ENCODE measurements at regions not wholly inside any gene's neighbourhood (a gene's known extent, or its start where the extent isn't known, plus 50 kb on each side); places are given as distances from the start of the nearest gene placed in this dataset.

DNA sequence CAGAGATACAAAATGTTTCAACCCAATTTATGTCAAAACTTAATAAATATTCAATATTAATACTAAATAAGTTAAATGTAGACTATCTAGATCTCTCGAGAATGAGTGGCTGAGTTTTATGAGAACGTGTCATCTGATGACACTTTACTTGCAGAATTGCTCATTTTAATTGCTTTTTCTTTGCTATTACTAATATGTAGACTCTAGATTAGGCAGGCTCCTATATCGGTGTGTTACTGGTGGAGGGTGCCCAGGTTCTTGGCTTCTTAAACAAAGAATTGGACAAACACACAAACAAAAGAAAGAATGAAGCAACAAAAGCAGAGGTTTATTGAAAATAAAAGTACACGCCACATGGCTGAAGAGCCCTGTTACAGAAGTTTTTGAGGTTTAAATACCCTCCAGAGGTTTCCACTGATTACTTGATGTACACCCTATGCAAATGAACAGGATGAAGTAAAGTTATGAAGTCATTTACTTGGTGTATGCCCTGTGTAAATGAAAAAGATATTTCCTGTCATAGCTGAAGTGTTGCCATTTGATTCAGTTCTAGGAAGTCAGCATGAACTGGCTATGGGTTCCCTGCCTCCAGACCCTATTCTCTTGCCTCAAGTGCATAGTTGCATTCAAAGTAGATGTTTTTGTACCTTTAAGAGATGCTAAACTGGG lies 122.9 kb upstream of the ITGA4 start:
- ChIA-PET POLR2A (no interaction called here), CTCF (no interaction called here), RAD21 (ENCODE audit: low non-redundant PET in 1 of 2, low total read pairs in 2 of 2, uncharacterized antibody in 2 of 2, unreplicated experiment in 2 of 2) (no interaction called here)
- Histone ChIP-seq H4K20me1 (ENCODE audit: insufficient read depth) (no peaks in the 10 kb centered on the region), H2AFZ (ENCODE audit: low read depth, low read length, poor library complexity, severe bottlenecking) (no peak overlapping the region), H3K4me2 (ENCODE audit: low read length) (no peak overlapping the region), H3K9me2 (ENCODE audit: insufficient read depth) (no peaks in the 10 kb centered on the region), H3K36me3 (ENCODE audit: control insufficient read depth in 1 of 2, insufficient read depth in 2 of 2, low read length in 2 of 2) (no peaks in the 10 kb centered on the region), H3K27me3 (ENCODE audit: insufficient read depth, low read length) (no peaks in the 10 kb centered on the region), H3K79me2 (ENCODE audit: insufficient read depth, low read length) (no peaks in the 10 kb centered on the region), H3K9me3 (ENCODE audit: control insufficient read depth in 1 of 2, insufficient read depth in 1 of 2, low read depth in 1 of 2, low read length in 2 of 2) (no peaks in the 10 kb centered on the region), H3K9ac (ENCODE audit: low read length) (no peak overlapping the region), H3K4me1 (ENCODE audit: control insufficient read depth in 1 of 2, insufficient read depth in 2 of 2, low read length in 2 of 2) (no peaks in the 10 kb centered on the region), H3K27ac (ENCODE audit: low read depth, low read length) (no peak overlapping the region), H3K4me3 (replicated peaks in 1 of 2; ENCODE audit: low read depth in 1 of 2, low read length in 2 of 2) (no peak overlapping the region)
- intact Hi-C loops (cut with micrococcal nuclease), result no loop called here
- DNase-seq (ENCODE audit: low read depth, low spot score) (no peak), ATAC-seq (no peak)
- no peak for TF ChIP-seq JUND (IDR thresholded peaks at IDR 0.05)
- BruUV-seq (replicated peaks), result no TSS peak

GRCh38 chr2:181340891-181341290 lies 116.3 kb upstream of the ITGA4 start:
- DNase-seq (ENCODE audit: low read depth, low spot score) (no peak), ATAC-seq (no peak)
- RAD21 ChIA-PET (ENCODE audit: low non-redundant PET in 1 of 2, low total read pairs in 2 of 2, uncharacterized antibody in 2 of 2, unreplicated experiment in 2 of 2), result no interaction called here
- TF ChIP-seq CEBPB (IDR thresholded peaks at IDR 0.05; ENCODE audit: low read depth) (no peak), ZFX (IDR thresholded peaks at IDR 0.05) (no peak), POLR2A (IDR thresholded peaks at IDR 0.05; ENCODE audit: borderline replicate concordance, extremely low read depth, insufficient read depth, insufficient read length) (no peak), ELF1 (IDR thresholded peaks at IDR 0.05; ENCODE audit: borderline replicate concordance, low read depth) (no peak), ZNF274 (IDR thresholded peaks at IDR 0.05; ENCODE audit: low read depth, low read length) (no peak), EZH2phosphoT487 (IDR thresholded peaks at IDR 0.05; ENCODE audit: borderline replicate concordance) (no peak), JUND (IDR thresholded peaks at IDR 0.05) (no peak), SIN3A (IDR thresholded peaks at IDR 0.05; ENCODE audit: low read depth) (no peak), EZH2 (IDR thresholded peaks at IDR 0.05) (no peak), RAD21 (IDR thresholded peaks at IDR 0.05; ENCODE audit: low read depth) (no peak), SRF (IDR thresholded peaks at IDR 0.05; ENCODE audit: low read depth) (no peak), TCF7L2 (IDR thresholded peaks at IDR 0.05; ENCODE audit: borderline replicate concordance, extremely low read depth, insufficient read depth, insufficient read length) (no peak), CBX3 (IDR thresholded peaks at IDR 0.05; ENCODE audit: low read depth) (no peak)
- TF ChIP-seq, protein P1, sequence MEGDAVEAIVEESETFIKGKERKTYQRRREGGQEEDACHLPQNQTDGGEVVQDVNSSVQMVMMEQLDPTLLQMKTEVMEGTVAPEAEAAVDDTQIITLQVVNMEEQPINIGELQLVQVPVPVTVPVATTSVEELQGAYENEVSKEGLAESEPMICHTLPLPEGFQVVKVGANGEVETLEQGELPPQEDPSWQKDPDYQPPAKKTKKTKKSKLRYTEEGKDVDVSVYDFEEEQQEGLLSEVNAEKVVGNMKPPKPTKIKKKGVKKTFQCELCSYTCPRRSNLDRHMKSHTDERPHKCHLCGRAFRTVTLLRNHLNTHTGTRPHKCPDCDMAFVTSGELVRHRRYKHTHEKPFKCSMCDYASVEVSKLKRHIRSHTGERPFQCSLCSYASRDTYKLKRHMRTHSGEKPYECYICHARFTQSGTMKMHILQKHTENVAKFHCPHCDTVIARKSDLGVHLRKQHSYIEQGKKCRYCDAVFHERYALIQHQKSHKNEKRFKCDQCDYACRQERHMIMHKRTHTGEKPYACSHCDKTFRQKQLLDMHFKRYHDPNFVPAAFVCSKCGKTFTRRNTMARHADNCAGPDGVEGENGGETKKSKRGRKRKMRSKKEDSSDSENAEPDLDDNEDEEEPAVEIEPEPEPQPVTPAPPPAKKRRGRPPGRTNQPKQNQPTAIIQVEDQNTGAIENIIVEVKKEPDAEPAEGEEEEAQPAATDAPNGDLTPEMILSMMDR (IDR thresholded peaks at IDR 0.05 in 2 of 3, conservative IDR thresholded peaks at IDR 0.05 in 1 of 3; ENCODE audit: borderline replicate concordance in 1 of 3, insufficient read depth in 1 of 3, low read depth in 2 of 3, low read length in 2 of 3), result no peak
- TF ChIP-seq, protein P2, sequence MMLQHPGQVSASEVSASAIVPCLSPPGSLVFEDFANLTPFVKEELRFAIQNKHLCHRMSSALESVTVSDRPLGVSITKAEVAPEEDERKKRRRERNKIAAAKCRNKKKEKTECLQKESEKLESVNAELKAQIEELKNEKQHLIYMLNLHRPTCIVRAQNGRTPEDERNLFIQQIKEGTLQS (IDR thresholded peaks at IDR 0.05), result no peak
- Histone ChIP-seq H3K4me1 (ENCODE audit: control insufficient read depth in 1 of 2, insufficient read depth in 2 of 2, low read length in 2 of 2) (no peaks in the 10 kb centered on the region), H3K79me2 (ENCODE audit: insufficient read depth, low read length) (no peaks in the 10 kb centered on the region), H3K4me3 (replicated peaks in 1 of 2; ENCODE audit: low read depth in 1 of 2, low read length in 2 of 2) (no peak overlapping the region), H3K27me3 (ENCODE audit: insufficient read depth, low read length) (no peaks in the 10 kb centered on the region), H3K27ac (ENCODE audit: low read depth, low read length) (no peak overlapping the region), H3K9me2 (ENCODE audit: insufficient read depth) (no peaks in the 10 kb centered on the region), H4K20me1 (ENCODE audit: insufficient read depth) (no peaks in the 10 kb centered on the region; the same call in 1 of the 2 replicates), H2AFZ (ENCODE audit: low read depth, low read length, poor library complexity, severe bottlenecking) (no peak overlapping the region), H3K36me3 (ENCODE audit: control insufficient read depth in 1 of 2, insufficient read depth in 2 of 2, low read length in 2 of 2) (no peaks in the 10 kb centered on the region), H3K9ac (ENCODE audit: low read length) (no peak overlapping the region), H3K4me2 (ENCODE audit: low read length) (no peak overlapping the region), H3K9me3 (ENCODE audit: control insufficient read depth in 1 of 2, insufficient read depth in 1 of 2, low read depth in 1 of 2, low read length in 2 of 2) (no peaks in the 10 kb centered on the region)
- POLR2A ChIA-PET, result no interaction called here
- CTCF ChIA-PET, result no interaction called here
- intact Hi-C loops (cut with micrococcal nuclease), result no loop called here
- BruUV-seq (replicated peaks), result no TSS peak

Measured in HCT116 (cell line).